GM21723 (cell line): ENCODE measurements at regions not wholly inside any gene's neighbourhood (a gene's known extent, or its start where the extent isn't known, plus 50 kb on each side); places are given as distances from the start of the nearest gene placed in this dataset.

Experiments
- ATAC-seq: cut with Tn5 transposase; IDR thresholded peaks from one replicate; pipeline ENCODE4 v1.9.1; 2021; ENCODE audit warnings: mild to moderate bottlenecking, moderate library complexity; ENCODE audit not compliant: unreplicated experiment

GRCh38 chr21:28828021-28828420 is 164.7 kb downstream of the LTN1 start:
- ATAC-seq: no peak

GRCh38 chr21:28827422-28827821 is 165.3 kb downstream of the LTN1 start:
- ATAC-seq: no peak

- no peak for ATAC-seq
Measured at GRCh38 chr21:28826569-28826968, 166.1 kb downstream of the LTN1 start.

GRCh38 chr21:28826021-28826420 is 166.7 kb downstream of the LTN1 start:
- no peak for ATAC-seq

GRCh38 chr21:28823429-28823828 is 169.2 kb downstream of the LTN1 start:
- ATAC-seq: no peak

GRCh38 chr21:28822486-28823335 is 170.0 kb downstream of the LTN1 start:
- no peak for ATAC-seq

- no peak for ATAC-seq
Measured at GRCh38 chr21:28822123-28822399, 170.6 kb downstream of the LTN1 start.

- no peak for ATAC-seq
Measured at GRCh38 chr21:28821276-28822122, 171.2 kb downstream of the LTN1 start.

GRCh38 chr21:28818663-28819278 is 173.9 kb downstream of the LTN1 start:
- no peak for ATAC-seq

- ATAC-seq: no peak
Measured at GRCh38 chr21:28817871-28818270, 174.8 kb downstream of the LTN1 start.

- ATAC-seq: no peak
Measured at GRCh38 chr21:28811860-28812259, 180.8 kb downstream of the LTN1 start.

- no peak for ATAC-seq
Measured at GRCh38 chr21:28810826-28811524, 181.7 kb downstream of the LTN1 start.

- ATAC-seq: no peak
Measured at GRCh38 chr21:28805885-28806284, 186.8 kb downstream of the LTN1 start.

GRCh38 chr21:28804089-28804670 is 188.5 kb downstream of the LTN1 start:
- no peak for ATAC-seq

- no peak for ATAC-seq
Measured at GRCh38 chr21:28801906-28802305, 190.8 kb downstream of the LTN1 start.

GRCh38 chr21:28799926-28800325 is 192.8 kb downstream of the LTN1 start:
- no peak for ATAC-seq

GRCh38 chr21:28798798-28799197 is 193.9 kb downstream of the LTN1 start:
- no peak for ATAC-seq

- ATAC-seq: no peak
Measured at GRCh38 chr21:28795251-28795650, 197.4 kb downstream of the LTN1 start.

- ATAC-seq: no peak
Measured at GRCh38 chr21:28794371-28794851, 198.3 kb downstream of the LTN1 start.

GRCh38 chr21:28793043-28793442 is 199.6 kb downstream of the LTN1 start:
- no peak for ATAC-seq
